Endothelial cell of umbilical vein (primary cell): ENCODE measurements at regions not wholly inside any gene's neighbourhood (a gene's known extent, or its start where the extent isn't known, plus 50 kb on each side); places are given as distances from the start of the nearest gene placed in this dataset.

Experiments
- BruUV-seq: library from RNA; stranded (reverse); fragments of 400-500 nt; replicated peaks from 2 replicates; lab custom pipeline; 2021; lab: Mats Ljungman, UMichigan
- CTCF ChIA-PET: fragments of 300-600, 350-600 bp; sonication (Branson Sonifier 250); formaldehyde crosslinking; loops from one replicate; lab custom pipeline; 2021; ENCODE audit warnings: antibody characterized with exemption, inconsistent platforms; lab: Charles Lee
- POLR2A ChIA-PET: fragments of 300-600, 350-600 bp; sonication (Branson Sonifier 250); formaldehyde crosslinking; loops from one replicate; lab custom pipeline; 2021; ENCODE audit warnings: antibody characterized with exemption, inconsistent platforms; lab: Charles Lee
- DNase-seq: peaks from one replicate; pipeline ENCODE4 v3.0.0-alpha.2; 2011; ENCODE audit warnings: low read depth, low spot score
- FAIRE-seq: peaks from 2 replicates; lab custom pipeline; 2011; peaks lifted over from hg19 to GRCh38; lab: Jason Lieb, UNC
- H2AFZ ChIP-seq: 2 replicates; pipeline ENCODE4 v1.6.0; 2012; ENCODE audit warnings: low read depth, low read length, control low read depth, inconsistent platforms
- H3K27ac ChIP-seq: 2 replicates; pipeline ENCODE4 v1.5.1; 2011; ENCODE audit warnings: low read depth, mild to moderate bottlenecking, control low read depth, low read length, moderate library complexity; ENCODE audit not compliant: insufficient read depth
- H3K27me3 ChIP-seq, 2 experiments: 2 replicates each; pipeline versions ENCODE4 v1.6.0 to v1.6.1; 2011; ENCODE audit warnings: low read length in 2 of 2, mixed read lengths in 1 of 2; ENCODE audit not compliant: control insufficient read depth in 2 of 2, insufficient read depth in 2 of 2
- H3K36me3 ChIP-seq, 2 experiments: 2 replicates in 1 of 2; 3 replicates in 1 of 2; pipeline ENCODE4 v1.5.1; 2011; ENCODE audit warnings: low read length in 2 of 2, mild to moderate bottlenecking in 1 of 2, moderate library complexity in 1 of 2; ENCODE audit not compliant: control insufficient read depth in 2 of 2, insufficient read depth in 2 of 2; ENCODE audit errors: extremely low read depth in 1 of 2
- H3K4me1 ChIP-seq: 3 replicates; pipeline ENCODE4 v1.5.1; 2011; ENCODE audit warnings: mild to moderate bottlenecking, low read length; ENCODE audit not compliant: control insufficient read depth, insufficient read depth; ENCODE audit errors: extremely low read depth
- H3K4me2 ChIP-seq: 2 replicates; pipeline ENCODE4 v1.6.1; 2011; ENCODE audit warnings: low read length, control low read depth, mixed read lengths; ENCODE audit not compliant: insufficient read depth
- H3K4me3 ChIP-seq, 3 experiments: fragments of 200-600 bp in 1 of 3; sonication (generic), shearing (Covaris generic) in 1 of 3; replicated peaks in 1 of 3; 2 replicates each; pipeline ENCODE4 v1.5.1; 2011 to 2016; ENCODE audit warnings: control low read depth in 3 of 3, low read length in 3 of 3, mild to moderate bottlenecking in 2 of 3, inconsistent platforms in 1 of 3, low read depth in 1 of 3, moderate library complexity in 1 of 3; ENCODE audit not compliant: insufficient read depth in 1 of 3
- H3K79me2 ChIP-seq: 2 replicates; pipeline ENCODE4 v1.6.0; 2012; ENCODE audit warnings: low read length, inconsistent platforms; ENCODE audit not compliant: control insufficient read depth, insufficient read depth
- H3K9ac ChIP-seq: replicated peaks from 2 replicates; pipeline ENCODE3; 2011; ENCODE audit warnings: low read length, control low read depth; ENCODE audit not compliant: insufficient read depth; ENCODE audit errors: extremely low read depth
- H3K9me1 ChIP-seq: replicated peaks from 3 replicates; pipeline ENCODE4 v1.6.0; 2011; ENCODE audit warnings: mild to moderate bottlenecking, low read length; ENCODE audit not compliant: control insufficient read depth, insufficient read depth; ENCODE audit errors: extremely low read depth
- H3K9me3 ChIP-seq: replicated peaks from 2 replicates; pipeline ENCODE4 v1.5.1; 2012; ENCODE audit warnings: low read length, inconsistent platforms; ENCODE audit not compliant: control insufficient read depth, insufficient read depth
- H4K20me1 ChIP-seq: replicated peaks from 2 replicates; pipeline ENCODE3; 2011; ENCODE audit warnings: mild to moderate bottlenecking, low read length; ENCODE audit not compliant: control insufficient read depth, insufficient read depth; ENCODE audit errors: extremely low read depth
- POLR2A ChIP-seq: IDR thresholded peaks from 2 replicates; pipeline ENCODE4 v1.6.1; 2012; ENCODE audit warnings: low read depth, mild to moderate bottlenecking, control low read depth, low read length
- POLR2AphosphoS5 ChIP-seq: IDR thresholded peaks from 2 replicates; pipeline ENCODE4 v1.6.1; 2012; ENCODE audit warnings: low read depth, mild to moderate bottlenecking, control low read depth, low read length, moderate library complexity; ENCODE audit not compliant: insufficient read depth
- dilution Hi-C: fragments of 300-500 bp; cut with MboI; formaldehyde crosslinking; loops from one replicate; pipeline ENCODE4 v1.15.0; 2019; ENCODE audit warnings: low sequenced_read_pairs; ENCODE audit not compliant: extremely low pct_ligation_motif_present
- intact Hi-C: fragments of 100-400 bp; cut with micrococcal nuclease; formaldehyde crosslinking; loops from one replicate; pipeline ENCODE4 v1.10.0; 2022

DNA sequence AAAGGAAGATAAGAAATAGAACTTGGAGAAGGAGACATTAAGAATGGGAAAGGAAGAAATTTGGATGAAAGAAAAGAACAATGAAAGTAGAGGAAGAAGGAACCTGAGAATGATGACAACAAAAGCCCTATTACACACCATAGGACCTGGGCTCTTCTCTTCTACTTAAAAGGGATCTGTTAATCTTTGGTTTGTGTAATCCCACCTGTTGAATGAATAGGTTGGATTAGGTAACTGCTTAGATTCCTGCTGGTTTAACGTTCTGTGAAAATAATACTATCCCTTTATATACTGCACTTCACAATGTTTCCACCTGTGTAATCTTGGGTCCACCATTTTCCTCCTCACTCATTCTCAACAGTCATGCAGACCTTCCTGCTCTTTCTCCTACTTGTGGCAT lies 157.8 kb upstream of the ATP10B start:
- H3K4me2 ChIP-seq: no peak overlapping the region
- H2AFZ ChIP-seq: no peak overlapping the region
- no peak overlapping the region for H3K9ac ChIP-seq
- DNase-seq (no peak), FAIRE-seq (no peak)
- ChIA-PET CTCF (no interaction called here), POLR2A (no interaction called here)
- H3K36me3 ChIP-seq: no peaks in the 10 kb centered on the region
- no peak for TF ChIP-seq POLR2AphosphoS5
- no peak overlapping the region for H3K4me3 ChIP-seq
- H3K9me1 ChIP-seq: no peaks in the 10 kb centered on the region
- dilution Hi-C loops (no loop called here), intact Hi-C loops (no loop called here)
- no peaks in the 10 kb centered on the region for H3K27me3 ChIP-seq
- no peaks in the 10 kb centered on the region for H3K4me1 ChIP-seq
- H3K27ac ChIP-seq: no peak overlapping the region
- no peaks in the 10 kb centered on the region for H3K79me2 ChIP-seq
- peaks cover 8% of the 10 kb centered on the region for H3K9me3 ChIP-seq
- no peaks in the 10 kb centered on the region for H4K20me1 ChIP-seq
- BruUV-seq: no TSS peak

DNA sequence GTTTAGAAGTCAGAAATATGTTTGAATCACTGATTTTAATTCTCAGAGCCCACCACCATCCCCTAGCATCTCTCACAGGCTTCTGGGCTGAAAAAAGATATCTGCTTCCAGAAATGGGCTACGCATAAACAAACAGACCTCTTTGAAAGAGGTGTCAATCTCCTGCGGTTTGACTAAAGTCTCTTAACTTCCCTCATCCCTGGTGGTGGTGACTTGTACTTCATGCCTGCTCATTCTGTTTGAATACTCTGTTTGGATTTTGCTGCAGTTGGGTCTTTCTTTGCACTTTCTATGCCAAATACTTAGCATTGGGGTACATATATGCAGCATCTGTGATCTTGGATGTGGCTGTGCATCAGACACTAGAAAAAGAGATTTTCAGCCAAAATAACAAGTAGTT lies 157.2 kb upstream of the ATP10B start:
- dilution Hi-C loops: no loop called here

More for the DNA sequence above, 157.2 kb upstream of the ATP10B start:
- ChIA-PET CTCF (no interaction called here), POLR2A (no interaction called here)
- FAIRE-seq: no peak
- H3K4me1 ChIP-seq: no peaks in the 10 kb centered on the region
- H3K9me3 ChIP-seq: peaks cover 8% of the 10 kb centered on the region
- no peaks in the 10 kb centered on the region for H3K9me1 ChIP-seq
- no peaks in the 10 kb centered on the region for H3K79me2 ChIP-seq
- no peak overlapping the region for H3K9ac ChIP-seq
- H3K27me3 ChIP-seq: no peaks in the 10 kb centered on the region
- H3K36me3 ChIP-seq: no peaks in the 10 kb centered on the region
- no peak for TF ChIP-seq POLR2A
- H3K4me2 ChIP-seq: no peak overlapping the region
- intact Hi-C loops: no loop called here
- no TSS peak for BruUV-seq
- H3K4me3 ChIP-seq: no peak overlapping the region
- H3K27ac ChIP-seq: no peak overlapping the region
- no peak for DNase-seq
- no peak overlapping the region for H2AFZ ChIP-seq
- H4K20me1 ChIP-seq: no peaks in the 10 kb centered on the region
